C4-2B (cell line): ENCODE measurements at regions not wholly inside any gene's neighbourhood (a gene's known extent, or its start where the extent isn't known, plus 50 kb on each side); places are given as distances from the start of the nearest gene placed in this dataset.

Experiments
- ZFX ChIP-seq: fragments of 450-650 bp; IDR thresholded peaks from 2 replicates; pipeline ENCODE4 v1.6.1; 2017
- TF ChIP-seq, protein P1 (sequence below): fragments of 450-650 bp; conservative IDR thresholded peaks from 2 replicates; pipeline ENCODE4 v1.5.1; 2017; ENCODE audit warnings: mild to moderate bottlenecking

DNA sequence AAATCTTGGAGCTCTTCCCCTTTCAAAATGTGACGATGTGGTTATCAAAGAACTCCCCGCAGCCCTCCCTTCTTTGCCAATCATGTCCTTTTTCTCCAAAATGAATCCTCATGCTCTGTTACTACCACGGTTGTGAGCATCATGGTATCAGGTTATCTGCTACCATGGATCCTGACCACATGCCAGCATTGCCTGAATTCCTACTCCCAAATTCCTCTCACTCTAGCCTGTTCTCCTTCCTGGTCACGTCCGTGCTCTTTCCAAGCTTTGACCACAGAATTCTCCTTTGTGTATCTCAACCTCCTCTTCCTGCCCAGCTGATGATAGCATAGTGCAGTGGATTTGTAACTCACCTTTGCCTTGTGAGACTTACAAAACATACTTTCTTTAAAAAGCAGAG lies 59.5 kb upstream of the FBXL7 start:
- TF ChIP-seq, protein P1, sequence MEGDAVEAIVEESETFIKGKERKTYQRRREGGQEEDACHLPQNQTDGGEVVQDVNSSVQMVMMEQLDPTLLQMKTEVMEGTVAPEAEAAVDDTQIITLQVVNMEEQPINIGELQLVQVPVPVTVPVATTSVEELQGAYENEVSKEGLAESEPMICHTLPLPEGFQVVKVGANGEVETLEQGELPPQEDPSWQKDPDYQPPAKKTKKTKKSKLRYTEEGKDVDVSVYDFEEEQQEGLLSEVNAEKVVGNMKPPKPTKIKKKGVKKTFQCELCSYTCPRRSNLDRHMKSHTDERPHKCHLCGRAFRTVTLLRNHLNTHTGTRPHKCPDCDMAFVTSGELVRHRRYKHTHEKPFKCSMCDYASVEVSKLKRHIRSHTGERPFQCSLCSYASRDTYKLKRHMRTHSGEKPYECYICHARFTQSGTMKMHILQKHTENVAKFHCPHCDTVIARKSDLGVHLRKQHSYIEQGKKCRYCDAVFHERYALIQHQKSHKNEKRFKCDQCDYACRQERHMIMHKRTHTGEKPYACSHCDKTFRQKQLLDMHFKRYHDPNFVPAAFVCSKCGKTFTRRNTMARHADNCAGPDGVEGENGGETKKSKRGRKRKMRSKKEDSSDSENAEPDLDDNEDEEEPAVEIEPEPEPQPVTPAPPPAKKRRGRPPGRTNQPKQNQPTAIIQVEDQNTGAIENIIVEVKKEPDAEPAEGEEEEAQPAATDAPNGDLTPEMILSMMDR, result no peak
- no peak for TF ChIP-seq ZFX
